Neuronal stem cell (in vitro differentiated cells): ENCODE measurements at regions not wholly inside any gene's neighbourhood (a gene's known extent, or its start where the extent isn't known, plus 50 kb on each side); places are given as distances from the start of the nearest gene placed in this dataset.
"Not testable (repeated sequence)": the region's sequence is repeated elsewhere in the genome, so short reads cannot be mapped to it uniquely, and the experiment has no call there.

Experiments used
- DNase-seq: peaks from one replicate; pipeline ENCODE4 v3.0.0-alpha.2; 2013; ENCODE audit warnings: low spot score
- H2AFZ ChIP-seq: one replicate; pipeline ENCODE4 v1.6.1; 2013; ENCODE audit warnings: mild to moderate bottlenecking, low read length, inconsistent platforms
- H2AK5ac ChIP-seq: 2 replicates; pipeline ENCODE4 v1.6.1; 2013; ENCODE audit warnings: low read depth, mild to moderate bottlenecking, inconsistent platforms, low read length, moderate library complexity, mixed read lengths
- H2BK120ac ChIP-seq: 2 replicates; pipeline ENCODE4 v1.6.1; 2013; ENCODE audit warnings: low read depth, mild to moderate bottlenecking, inconsistent platforms, low read length, moderate library complexity, mixed read lengths
- H2BK12ac ChIP-seq: one replicate; pipeline ENCODE4 v1.6.1; 2013; ENCODE audit warnings: low read length, inconsistent platforms
- H2BK15ac ChIP-seq: 2 replicates; pipeline ENCODE4 v1.6.1; 2013; ENCODE audit warnings: mild to moderate bottlenecking, low read length, inconsistent platforms, mixed read lengths
- H2BK5ac ChIP-seq: one replicate; pipeline ENCODE4 v1.6.1; 2013; ENCODE audit warnings: inconsistent platforms, mild to moderate bottlenecking, low read length, moderate library complexity
- H3K14ac ChIP-seq: one replicate; pipeline ENCODE4 v1.6.1; 2013; ENCODE audit warnings: low read length, inconsistent platforms
- H3K18ac ChIP-seq: 2 replicates; pipeline ENCODE4 v1.6.1; 2013; ENCODE audit warnings: low read length, inconsistent platforms
- H3K23ac ChIP-seq: 2 replicates; pipeline ENCODE4 v1.6.1; 2013; ENCODE audit warnings: low read depth, mild to moderate bottlenecking, mixed read lengths, low read length, inconsistent platforms; ENCODE audit not compliant: poor library complexity
- H3K27ac ChIP-seq: replicated peaks from 3 replicates; pipeline ENCODE4 v1.5.1; 2013; ENCODE audit warnings: low read length, inconsistent platforms
- H3K27me3 ChIP-seq, 3 experiments: 2 replicates each; pipeline ENCODE4 v1.6.1; 2013; ENCODE audit warnings: low read length in 3 of 3, mild to moderate bottlenecking in 2 of 3, inconsistent platforms in 1 of 3, low read depth in 1 of 3, mixed read lengths in 1 of 3, moderate library complexity in 1 of 3; ENCODE audit not compliant: control insufficient read depth in 3 of 3, insufficient read depth in 3 of 3
- H3K36me3 ChIP-seq, 2 donors: replicated peaks in 1 of 2; 2 replicates each; pipeline ENCODE4 v1.6.1; 2013; ENCODE audit warnings: low read length in 2 of 2; ENCODE audit not compliant: control insufficient read depth in 2 of 2, insufficient read depth in 2 of 2
- H3K4ac ChIP-seq: 2 replicates; pipeline ENCODE4 v1.6.1; 2013; ENCODE audit warnings: inconsistent platforms, mild to moderate bottlenecking, low read length, moderate library complexity
- H3K4me1 ChIP-seq, 2 donors: 1 replicate in 1 of 2; 2 replicates in 1 of 2; pipeline ENCODE4 v1.6.1; 2013; ENCODE audit warnings: low read length in 2 of 2, low read depth in 1 of 2; ENCODE audit not compliant: control insufficient read depth in 2 of 2, insufficient read depth in 1 of 2
- H3K4me2 ChIP-seq: one replicate; pipeline ENCODE4 v1.6.1; 2013; ENCODE audit warnings: mild to moderate bottlenecking, low read length, inconsistent platforms; ENCODE audit not compliant: insufficient read depth, poor library complexity, severe bottlenecking
- H3K4me3 ChIP-seq, 2 donors: 2 replicates each; pipeline ENCODE4 v1.5.1; 2013; ENCODE audit warnings: low read length in 2 of 2, mild to moderate bottlenecking in 2 of 2, inconsistent platforms in 1 of 2, moderate library complexity in 1 of 2
- H3K79me1 ChIP-seq: one replicate; pipeline ENCODE4 v1.6.1; 2013; ENCODE audit warnings: low read depth, mild to moderate bottlenecking, inconsistent platforms, low read length, moderate library complexity
- H3K9ac ChIP-seq: one replicate; pipeline ENCODE4 v1.6.1; 2013; ENCODE audit warnings: mild to moderate bottlenecking, low read depth, low read length, inconsistent platforms; ENCODE audit not compliant: poor library complexity
- H3K9me3 ChIP-seq, 2 donors: replicated peaks in 1 of 2; 2 replicates each; pipeline versions ENCODE3 to v1.6.1; 2013; ENCODE audit warnings: low read length in 2 of 2, mild to moderate bottlenecking in 2 of 2, inconsistent platforms in 1 of 2, low read depth in 1 of 2, mixed read lengths in 1 of 2, moderate library complexity in 1 of 2; ENCODE audit not compliant: control insufficient read depth in 2 of 2, insufficient read depth in 1 of 2
- H4K8ac ChIP-seq: one replicate; pipeline ENCODE4 v1.6.1; 2013; ENCODE audit warnings: low read depth, mild to moderate bottlenecking, inconsistent platforms, low read length, moderate library complexity
- H4K91ac ChIP-seq: one replicate; pipeline ENCODE4 v1.6.1; 2013; ENCODE audit warnings: low read length, low read depth, mild to moderate bottlenecking, inconsistent platforms; ENCODE audit not compliant: poor library complexity
- WGBS, 2 donors: extraction: QIAGEN DNeasy Blood & Tissue Kit; methylation state at CpG; one replicate each; pipeline ENCODE4 v1.1.7; 2013; ENCODE audit warnings: missing lambda C conversion rate in 2 of 2, mixed read lengths in 1 of 2; ENCODE audit not compliant: insufficient read length in 2 of 2, insufficient replicate concordance in 1 of 2; ENCODE audit errors: extremely low coverage in 2 of 2; 5-methylcytosine and 5-hydroxymethylcytosine counted together

DNA sequence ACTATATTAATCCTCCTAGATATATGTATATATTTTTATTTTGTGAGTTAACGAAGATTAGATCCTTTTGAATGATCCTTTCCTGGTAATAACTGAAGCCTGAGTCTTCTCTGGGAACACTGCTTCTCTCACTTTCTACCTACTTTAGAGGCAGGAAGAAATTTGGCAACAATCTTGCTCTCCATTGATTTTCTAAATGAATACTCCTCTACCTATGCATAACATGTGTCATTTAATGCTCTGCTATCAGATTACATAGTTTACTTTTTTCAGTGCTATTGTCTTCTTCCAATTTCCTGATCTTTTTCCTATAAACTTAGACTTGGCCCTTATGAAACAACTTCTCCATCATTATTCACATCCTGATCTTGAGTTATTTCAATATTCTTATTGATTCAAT is 60.4 kb upstream of the PDHA2 start:
- Histone ChIP-seq H2BK5ac (no peak overlapping the region), H3K79me1 (no peaks in the 10 kb centered on the region), H3K23ac (no peak overlapping the region), H3K4me1 (no peaks in the 10 kb centered on the region), H2BK15ac (no peak overlapping the region), H2AFZ (no peak overlapping the region), H4K8ac (no peak overlapping the region), H3K36me3 (no peaks in the 10 kb centered on the region), H2AK5ac (no peak overlapping the region), H3K27ac (no peak overlapping the region), H3K9ac (no peak overlapping the region), H3K14ac (no peak overlapping the region), H4K91ac (no peak overlapping the region), H3K9me3 (no peaks in the 10 kb centered on the region), H3K4me3 (no peak overlapping the region), H3K4me2 (no peak overlapping the region), H2BK12ac (no peak overlapping the region), H3K27me3 (no peaks in the 10 kb centered on the region), H3K18ac (no peak overlapping the region), H2BK120ac (no peak overlapping the region), H3K4ac (no peak overlapping the region)
- DNase-seq, result no peak
- WGBS, 2 donors, result no CpG with 5 or more reads among the region's 1 CpG

DNA sequence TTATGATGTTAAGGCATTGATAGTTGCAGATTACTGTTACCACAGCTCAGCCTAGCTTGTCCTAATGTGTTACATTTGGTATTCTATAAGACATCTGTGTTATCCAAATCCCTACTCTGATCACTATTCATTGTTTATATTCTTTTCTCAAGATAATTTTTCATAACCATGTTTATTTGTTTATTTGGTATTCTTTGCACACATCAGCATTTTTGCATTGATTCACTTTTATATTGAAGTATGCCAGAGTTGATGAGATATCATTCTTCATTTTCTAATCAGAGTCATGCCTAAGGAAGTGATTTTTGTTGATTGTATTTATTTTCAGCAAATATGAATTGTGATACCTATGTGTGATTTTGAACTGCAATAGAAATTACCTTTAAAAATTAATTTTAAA is 61.2 kb upstream of the PDHA2 start:
- Histone ChIP-seq H4K91ac (no peak overlapping the region), H3K4ac (no peak overlapping the region), H4K8ac (no peak overlapping the region), H3K23ac (no peak overlapping the region), H3K9me3 (no peaks in the 10 kb centered on the region), H2AK5ac (no peak overlapping the region), H2AFZ (no peak overlapping the region), H3K79me1 (no peaks in the 10 kb centered on the region), H3K9ac (no peak overlapping the region), H3K27ac (no peak overlapping the region), H3K27me3 (no peaks in the 10 kb centered on the region), H2BK12ac (no peak overlapping the region), H3K4me2 (no peak overlapping the region), H2BK5ac (no peak overlapping the region), H3K18ac (no peak overlapping the region), H3K36me3 (no peaks in the 10 kb centered on the region), H3K14ac (no peak overlapping the region), H2BK15ac (no peak overlapping the region), H2BK120ac (no peak overlapping the region), H3K4me3 (no peak overlapping the region), H3K4me1 (no peaks in the 10 kb centered on the region)
- no peak for DNase-seq

DNA sequence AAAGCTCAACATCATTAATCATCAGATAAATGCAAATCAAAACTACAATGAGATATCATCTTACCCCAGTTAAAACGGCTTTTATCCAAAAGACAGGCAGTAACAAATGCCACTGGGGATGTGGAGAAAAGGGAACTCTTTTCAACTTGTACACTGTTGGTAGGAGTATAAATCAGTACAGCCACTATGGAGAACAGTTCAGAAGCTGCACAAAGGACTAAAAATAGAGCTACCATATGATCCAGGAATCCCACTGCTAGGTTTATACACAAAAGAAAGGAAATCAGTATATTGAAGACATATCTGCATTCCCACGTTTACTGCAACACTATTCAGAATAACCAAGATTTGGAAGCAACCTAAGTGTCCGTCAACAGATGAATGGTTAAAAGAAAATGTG is 69.3 kb upstream of the PDHA2 start:
- not testable (repeated sequence) for H3K9ac ChIP-seq, H4K8ac ChIP-seq, H3K18ac ChIP-seq, H2AK5ac ChIP-seq, H3K79me1 ChIP-seq, H3K4me2 ChIP-seq, H3K14ac ChIP-seq, H2BK120ac ChIP-seq, H3K4me3 ChIP-seq, H3K9me3 ChIP-seq, DNase-seq, H2BK5ac ChIP-seq, H3K4ac ChIP-seq, H3K27me3 ChIP-seq, H3K36me3 ChIP-seq, H4K91ac ChIP-seq, H3K4me1 ChIP-seq, H2BK15ac ChIP-seq, H3K27ac ChIP-seq, H3K23ac ChIP-seq, H2BK12ac ChIP-seq
- H2AFZ ChIP-seq, result peak overlapping the region; percentile 25
- no CpG with 5 or more reads among the region's 3 CpGs for WGBS, 2 donors

DNA sequence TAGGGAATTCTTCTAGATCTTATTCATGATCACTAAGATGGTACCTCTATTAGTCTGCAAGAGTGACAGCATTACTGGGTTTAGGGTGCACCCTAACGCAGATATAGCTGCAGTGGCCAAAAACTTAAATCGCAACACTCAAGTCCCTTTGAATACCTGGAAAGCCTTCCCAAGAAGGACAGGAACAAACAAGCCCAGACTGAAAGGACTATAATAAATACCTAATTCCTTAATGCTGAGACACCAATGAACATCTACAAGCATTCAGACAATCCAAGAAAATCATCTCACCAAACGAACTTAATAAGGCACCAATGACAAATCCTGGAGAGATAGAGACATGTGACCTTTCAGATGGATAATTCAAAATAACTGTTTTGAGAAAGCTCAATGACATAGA is 74.9 kb upstream of the PDHA2 start:
- H3K4ac ChIP-seq, result no peak overlapping the region
- H3K9me3 ChIP-seq, result no peaks in the 10 kb centered on the region
- no peak overlapping the region for H3K4me3 ChIP-seq
- H3K36me3 ChIP-seq, result no peaks in the 10 kb centered on the region
- H3K27me3 ChIP-seq, result no peaks in the 10 kb centered on the region
- no peak overlapping the region for H4K8ac ChIP-seq
- no peak overlapping the region for H2BK5ac ChIP-seq
- H3K79me1 ChIP-seq, result no peaks in the 10 kb centered on the region
- no peak for DNase-seq
- H3K4me2 ChIP-seq, result no peak overlapping the region
- H4K91ac ChIP-seq, result no peak overlapping the region
- H2BK15ac ChIP-seq, result no peak overlapping the region
- H2BK120ac ChIP-seq, result no peak overlapping the region
- H3K23ac ChIP-seq, result no peak overlapping the region
- no peak overlapping the region for H2BK12ac ChIP-seq
- WGBS, 2 donors, result no CpG with 5 or more reads among the region's 3 CpGs
- H2AFZ ChIP-seq, result no peak overlapping the region
- H2AK5ac ChIP-seq, result no peak overlapping the region
- no peaks in the 10 kb centered on the region for H3K4me1 ChIP-seq
- H3K9ac ChIP-seq, result no peak overlapping the region
- no peak overlapping the region for H3K27ac ChIP-seq
- no peak overlapping the region for H3K18ac ChIP-seq
- no peak overlapping the region for H3K14ac ChIP-seq
